Stomach (tissue), 4 donors: ENCODE measurements at regions not wholly inside any gene's neighbourhood (a gene's known extent, or its start where the extent isn't known, plus 50 kb on each side); places are given as distances from the start of the nearest gene placed in this dataset.

ENCODE experiments used
- EP300 ChIP-seq: sonication (generic); formaldehyde crosslinking; IDR thresholded peaks from one replicate; pipeline ENCODE4 v1.6.1; 2017; ENCODE audit warnings: antibody characterized with exemption
- POLR2A ChIP-seq, 4 donors: fragments of 450-650 bp; IDR thresholded peaks; one replicate each; pipeline ENCODE4 v1.6.1; 2016; ENCODE audit warnings: antibody characterized with exemption in 4 of 4, control low read depth in 2 of 4, mild to moderate bottlenecking in 1 of 4, moderate library complexity in 1 of 4
- POLR2AphosphoS5 ChIP-seq, 3 donors: sonication (generic); formaldehyde crosslinking; IDR thresholded peaks; one replicate each; pipeline ENCODE4 v1.6.1; 2016; ENCODE audit warnings: antibody characterized with exemption in 3 of 3
- TF ChIP-seq, protein P1 (sequence below), 7 experiments: fragments of 450-650 bp in 4 of 7; fragments of 200-600 bp in 3 of 7; sonication (generic) in 3 of 7; IDR thresholded peaks; one replicate each; pipeline ENCODE4 v1.5.1; 2016 to 2019; ENCODE audit warnings: antibody characterized with exemption in 7 of 7, control low read depth in 2 of 7, mild to moderate bottlenecking in 1 of 7

DNA sequence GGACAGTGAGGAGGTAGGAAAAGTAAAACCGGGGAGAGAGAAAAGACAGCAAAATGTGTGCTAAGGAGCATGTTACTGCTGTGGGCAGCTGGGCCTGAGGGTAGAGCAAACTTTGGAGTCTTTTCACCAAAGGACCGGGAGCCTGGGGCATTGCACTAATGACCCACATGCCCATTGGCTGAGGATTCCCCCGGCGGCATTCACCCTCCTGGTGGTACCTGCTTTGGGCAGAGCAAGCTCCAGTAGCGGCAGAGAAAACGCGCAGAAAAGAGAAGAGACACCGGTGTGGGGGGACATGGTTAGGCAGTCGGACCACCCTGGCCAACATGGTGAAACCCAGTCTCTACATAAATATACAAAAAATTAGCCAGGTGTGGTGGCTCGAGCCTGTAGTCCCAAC lies 83.4 kb upstream of the ESRRB start:
- TF ChIP-seq, protein P1, sequence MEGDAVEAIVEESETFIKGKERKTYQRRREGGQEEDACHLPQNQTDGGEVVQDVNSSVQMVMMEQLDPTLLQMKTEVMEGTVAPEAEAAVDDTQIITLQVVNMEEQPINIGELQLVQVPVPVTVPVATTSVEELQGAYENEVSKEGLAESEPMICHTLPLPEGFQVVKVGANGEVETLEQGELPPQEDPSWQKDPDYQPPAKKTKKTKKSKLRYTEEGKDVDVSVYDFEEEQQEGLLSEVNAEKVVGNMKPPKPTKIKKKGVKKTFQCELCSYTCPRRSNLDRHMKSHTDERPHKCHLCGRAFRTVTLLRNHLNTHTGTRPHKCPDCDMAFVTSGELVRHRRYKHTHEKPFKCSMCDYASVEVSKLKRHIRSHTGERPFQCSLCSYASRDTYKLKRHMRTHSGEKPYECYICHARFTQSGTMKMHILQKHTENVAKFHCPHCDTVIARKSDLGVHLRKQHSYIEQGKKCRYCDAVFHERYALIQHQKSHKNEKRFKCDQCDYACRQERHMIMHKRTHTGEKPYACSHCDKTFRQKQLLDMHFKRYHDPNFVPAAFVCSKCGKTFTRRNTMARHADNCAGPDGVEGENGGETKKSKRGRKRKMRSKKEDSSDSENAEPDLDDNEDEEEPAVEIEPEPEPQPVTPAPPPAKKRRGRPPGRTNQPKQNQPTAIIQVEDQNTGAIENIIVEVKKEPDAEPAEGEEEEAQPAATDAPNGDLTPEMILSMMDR (IDR thresholded peaks at IDR 0.05) = no peak
- TF ChIP-seq POLR2A (IDR thresholded peaks at IDR 0.05) (no peak), EP300 (no peak), POLR2AphosphoS5 (IDR thresholded peaks at IDR 0.05) (no peak)
